HFF-Myc (cell line): ENCODE measurements at regions not wholly inside any gene's neighbourhood (a gene's known extent, or its start where the extent isn't known, plus 50 kb on each side); places are given as distances from the start of the nearest gene placed in this dataset.

Experiments
- DNase-seq: peaks from one replicate; pipeline ENCODE4 v3.0.0-alpha.2; 2011; ENCODE audit warnings: low read depth; ENCODE audit errors: extremely low read depth
- H3K4me3 ChIP-seq: replicated peaks from 2 replicates; pipeline ENCODE4 v1.5.1; 2011; ENCODE audit warnings: low read depth, mild to moderate bottlenecking, control low read depth, low read length
- CTCF ChIP-seq: IDR thresholded peaks from 2 replicates; pipeline ENCODE4 v1.5.1; 2012; ENCODE audit warnings: mild to moderate bottlenecking, low read depth, low read length, control low read depth; ENCODE audit errors: missing control alignments

GRCh38 chr16:76653390-76654026, 376.3 kb downstream of the CNTNAP4 start:
- H3K4me3 ChIP-seq = no peak overlapping the region
- peak; percentile 38 for TF ChIP-seq CTCF
- DNase-seq = peak; percentile 17

- TF ChIP-seq CTCF = no peak
- DNase-seq = no peak
- H3K4me3 ChIP-seq = no peak overlapping the region
Measured at GRCh38 chr16:76654088-76654820, 377.1 kb downstream of the CNTNAP4 start.

- no peak for TF ChIP-seq CTCF
- no peak for DNase-seq
- H3K4me3 ChIP-seq = no peak overlapping the region
Measured at GRCh38 chr16:76656994-76657393, 379.8 kb downstream of the CNTNAP4 start.

- no peak overlapping the region for H3K4me3 ChIP-seq
- no peak for DNase-seq
- no peak for TF ChIP-seq CTCF
Measured at GRCh38 chr16:76661691-76662235, 384.6 kb downstream of the CNTNAP4 start.

GRCh38 chr16:76665571-76666275, 388.5 kb downstream of the CNTNAP4 start:
- DNase-seq = no peak
- H3K4me3 ChIP-seq = no peak overlapping the region
- no peak for TF ChIP-seq CTCF

- TF ChIP-seq CTCF = no peak
- DNase-seq = no peak
- no peak overlapping the region for H3K4me3 ChIP-seq
Measured at GRCh38 chr16:76668207-76668725, 391.1 kb downstream of the CNTNAP4 start.
